ENCODE measurements at regions not wholly inside any gene's neighbourhood (a gene's known extent, or its start where the extent isn't known, plus 50 kb on each side); places are given as distances from the start of the nearest gene placed in this dataset.

DNA sequence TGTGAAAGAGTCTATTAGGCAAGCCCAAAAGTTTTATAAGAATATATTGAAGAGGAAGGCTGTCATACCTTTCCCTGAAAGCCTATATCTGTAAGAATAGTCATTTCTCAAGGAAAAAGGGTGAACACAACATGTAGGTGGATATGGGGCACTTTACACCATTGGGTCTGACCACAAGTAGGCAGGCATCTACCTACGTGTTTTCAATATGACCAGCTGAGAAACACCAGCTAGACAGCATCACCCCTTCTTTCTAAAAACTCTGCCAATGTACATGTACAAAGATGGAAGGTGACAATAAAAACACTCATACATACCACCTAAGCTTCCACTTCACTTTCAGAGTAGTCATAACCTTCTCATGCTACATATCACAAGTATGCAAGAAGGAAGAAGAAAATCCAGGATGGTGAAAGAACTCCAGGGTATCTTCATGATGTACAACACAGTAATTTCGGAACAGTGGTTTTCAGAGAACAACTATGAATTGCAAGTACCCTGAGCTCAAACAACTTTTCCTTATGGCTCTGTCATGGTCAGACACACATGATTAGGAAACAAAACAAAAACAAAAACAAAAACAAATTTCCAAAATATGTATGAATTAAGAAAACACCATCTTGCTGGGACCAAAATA, 98.5 kb upstream of the ADGRL2 start:
- no TSS peak for BruUV-seq (replicated peaks)
- no peaks in the 10 kb centered on the region for H3K27me3 ChIP-seq (replicated peaks; ENCODE audit: insufficient read depth, low read depth, low read length, poor library complexity)
- no peaks in the 10 kb centered on the region for H3K36me3 ChIP-seq (ENCODE audit: insufficient read depth, low read length, poor library complexity, severe bottlenecking)
- no peaks in the 10 kb centered on the region for H3K9me3 ChIP-seq (ENCODE audit: low read depth, low read length, poor library complexity, severe bottlenecking)
- H3K4me1 ChIP-seq (ENCODE audit: insufficient read depth, low read length, poor library complexity, severe bottlenecking), result peaks cover 10% of the 10 kb centered on the region
- no peak overlapping the region for H3K27ac ChIP-seq (ENCODE audit: low read depth, low read length, poor library complexity, severe bottlenecking)
- POLR2A ChIA-PET (ENCODE audit: low non-redundant PET), result no interaction called here
- no peak for TF ChIP-seq EZH2 (IDR thresholded peaks at IDR 0.05; ENCODE audit: borderline replicate concordance, low read depth, low read length, poor library complexity, severe bottlenecking)
- TF ChIP-seq, protein P1, sequence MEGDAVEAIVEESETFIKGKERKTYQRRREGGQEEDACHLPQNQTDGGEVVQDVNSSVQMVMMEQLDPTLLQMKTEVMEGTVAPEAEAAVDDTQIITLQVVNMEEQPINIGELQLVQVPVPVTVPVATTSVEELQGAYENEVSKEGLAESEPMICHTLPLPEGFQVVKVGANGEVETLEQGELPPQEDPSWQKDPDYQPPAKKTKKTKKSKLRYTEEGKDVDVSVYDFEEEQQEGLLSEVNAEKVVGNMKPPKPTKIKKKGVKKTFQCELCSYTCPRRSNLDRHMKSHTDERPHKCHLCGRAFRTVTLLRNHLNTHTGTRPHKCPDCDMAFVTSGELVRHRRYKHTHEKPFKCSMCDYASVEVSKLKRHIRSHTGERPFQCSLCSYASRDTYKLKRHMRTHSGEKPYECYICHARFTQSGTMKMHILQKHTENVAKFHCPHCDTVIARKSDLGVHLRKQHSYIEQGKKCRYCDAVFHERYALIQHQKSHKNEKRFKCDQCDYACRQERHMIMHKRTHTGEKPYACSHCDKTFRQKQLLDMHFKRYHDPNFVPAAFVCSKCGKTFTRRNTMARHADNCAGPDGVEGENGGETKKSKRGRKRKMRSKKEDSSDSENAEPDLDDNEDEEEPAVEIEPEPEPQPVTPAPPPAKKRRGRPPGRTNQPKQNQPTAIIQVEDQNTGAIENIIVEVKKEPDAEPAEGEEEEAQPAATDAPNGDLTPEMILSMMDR (conservative IDR thresholded peaks at IDR 0.05; ENCODE audit: low read depth, low read length), result no peak
- intact Hi-C loops (cut with micrococcal nuclease; ENCODE audit: unreplicated experiment), result no loop called here
- no peak overlapping the region for H3K4me3 ChIP-seq (ENCODE audit: low read depth, low read length, poor library complexity, severe bottlenecking)
- no peak for DNase-seq (ENCODE audit: low spot score)
- CTCF ChIA-PET, result no interaction called here

DNA sequence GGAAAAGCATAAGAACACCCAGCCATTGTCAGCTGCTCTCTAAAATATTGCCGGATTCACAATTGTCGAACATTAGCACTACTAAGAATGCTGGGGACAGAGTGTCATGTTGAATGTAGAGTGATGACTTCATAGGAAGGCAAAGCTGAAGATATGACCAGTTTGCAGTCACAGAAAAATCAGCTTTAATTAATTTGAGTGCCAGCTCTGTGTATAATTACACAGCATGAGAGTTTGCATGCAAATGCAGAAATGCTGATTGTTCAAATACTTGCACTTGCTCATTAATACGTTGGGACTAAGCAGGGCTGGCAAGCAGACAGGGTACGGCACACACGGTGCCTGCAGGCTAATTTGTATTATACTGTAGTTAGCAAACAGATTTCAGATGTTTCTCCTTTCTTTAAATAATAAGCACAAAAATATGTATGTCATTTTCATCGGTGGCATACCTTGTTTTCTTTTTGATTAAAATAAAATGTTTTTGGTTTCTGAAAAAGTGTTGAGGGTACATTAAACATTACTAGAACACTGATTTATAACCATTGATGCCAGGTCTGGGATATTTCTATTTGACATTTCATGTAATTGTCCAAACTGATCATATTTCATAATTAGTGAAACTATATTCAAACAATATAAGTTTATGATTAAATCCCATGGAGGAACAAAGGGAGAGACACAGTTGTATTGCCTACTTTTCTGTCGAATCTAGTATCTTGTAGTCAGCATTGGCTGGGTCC, 99.8 kb upstream of the ADGRL2 start:
- DNase-seq (ENCODE audit: low spot score), result no peak
- Histone ChIP-seq H3K4me1 (ENCODE audit: insufficient read depth, low read length, poor library complexity, severe bottlenecking) (peaks cover 10% of the 10 kb centered on the region), H3K4me3 (ENCODE audit: low read depth, low read length, poor library complexity, severe bottlenecking) (no peak overlapping the region), H3K36me3 (ENCODE audit: insufficient read depth, low read length, poor library complexity, severe bottlenecking) (no peaks in the 10 kb centered on the region), H3K27me3 (replicated peaks; ENCODE audit: insufficient read depth, low read depth, low read length, poor library complexity) (no peaks in the 10 kb centered on the region), H3K27ac (ENCODE audit: low read depth, low read length, poor library complexity, severe bottlenecking) (no peak overlapping the region), H3K9me3 (ENCODE audit: low read depth, low read length, poor library complexity, severe bottlenecking) (no peaks in the 10 kb centered on the region)
- CTCF ChIA-PET, result no interaction called here
- BruUV-seq (replicated peaks), result no TSS peak
- no peak for TF ChIP-seq EZH2 (IDR thresholded peaks at IDR 0.05; ENCODE audit: borderline replicate concordance, low read depth, low read length, poor library complexity, severe bottlenecking)
- TF ChIP-seq, protein P1 (conservative IDR thresholded peaks at IDR 0.05; ENCODE audit: low read depth, low read length), result no peak
- POLR2A ChIA-PET (ENCODE audit: low non-redundant PET), result no interaction called here
- intact Hi-C loops (cut with micrococcal nuclease; ENCODE audit: unreplicated experiment), result no loop called here

DNA sequence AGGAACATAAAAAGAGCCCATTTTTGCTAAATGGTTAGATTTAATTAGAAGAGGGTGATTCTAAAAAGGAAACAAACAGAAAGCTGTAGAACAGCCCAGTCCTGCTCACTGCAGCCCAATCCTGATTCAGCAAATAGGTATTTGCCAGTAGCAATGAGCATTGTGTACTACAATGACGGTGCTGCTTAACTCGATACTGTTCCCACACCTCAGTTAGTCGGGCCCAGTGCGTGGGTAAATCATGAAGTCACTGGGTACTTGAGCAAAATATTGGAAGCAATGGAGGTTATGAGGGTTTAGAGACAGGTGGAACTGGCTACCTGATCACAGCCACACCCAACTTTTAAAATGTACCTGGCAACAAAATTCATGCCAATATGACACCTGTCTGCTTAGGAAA, 101.5 kb upstream of the ADGRL2 start:
- POLR2A ChIA-PET (ENCODE audit: low non-redundant PET), result no interaction called here
- H3K4me1 ChIP-seq (ENCODE audit: insufficient read depth, low read length, poor library complexity, severe bottlenecking), result peaks cover 10% of the 10 kb centered on the region
- no peak for DNase-seq (ENCODE audit: low spot score)
- no peaks in the 10 kb centered on the region for H3K36me3 ChIP-seq (ENCODE audit: insufficient read depth, low read length, poor library complexity, severe bottlenecking)
- TF ChIP-seq EZH2 (IDR thresholded peaks at IDR 0.05; ENCODE audit: borderline replicate concordance, low read depth, low read length, poor library complexity, severe bottlenecking), result no peak
- TF ChIP-seq, protein P1 (conservative IDR thresholded peaks at IDR 0.05; ENCODE audit: low read depth, low read length), result no peak
- intact Hi-C loops (cut with micrococcal nuclease; ENCODE audit: unreplicated experiment), result no loop called here
- no TSS peak for BruUV-seq (replicated peaks)
- no peak overlapping the region for H3K4me3 ChIP-seq (ENCODE audit: low read depth, low read length, poor library complexity, severe bottlenecking)
- no peaks in the 10 kb centered on the region for H3K27me3 ChIP-seq (replicated peaks; ENCODE audit: insufficient read depth, low read depth, low read length, poor library complexity)
- no peaks in the 10 kb centered on the region for H3K9me3 ChIP-seq (ENCODE audit: low read depth, low read length, poor library complexity, severe bottlenecking)
- CTCF ChIA-PET, result no interaction called here
- H3K27ac ChIP-seq (ENCODE audit: low read depth, low read length, poor library complexity, severe bottlenecking), result no peak overlapping the region

Measured in A673 (cell line).